H1 (cell line): ENCODE measurements at regions not wholly inside any gene's neighbourhood (a gene's known extent, or its start where the extent isn't known, plus 50 kb on each side); places are given as distances from the start of the nearest gene placed in this dataset.

Experiments
- CTCF ChIA-PET: fragments of 300-600 bp; sonication (Branson Sonifier 250); formaldehyde crosslinking; loops from one replicate; lab custom pipeline; 2021; ENCODE audit not compliant: partially characterized antibody; lab: Charles Lee
- POLR2A ChIA-PET: fragments of 300-600 bp; sonication (Branson Sonifier 250); formaldehyde crosslinking; loops from one replicate; lab custom pipeline; 2021; ENCODE audit warnings: inconsistent platforms; ENCODE audit not compliant: partially characterized antibody; lab: Charles Lee
- DNase-seq, 2 experiments: peaks; one replicate each; pipeline versions ENCODE4 v3.0.0 to v3.0.0-alpha.2; 2010 to 2022; ENCODE audit warnings: low spot score in 2 of 2, low read depth in 1 of 2, mixed read lengths in 1 of 2
- FAIRE-seq: peaks from 2 replicates; lab custom pipeline; 2011; peaks lifted over from hg19 to GRCh38; lab: Jason Lieb, UNC
- H2AFZ ChIP-seq: 2 replicates; pipeline ENCODE4 v1.8.1; 2012; ENCODE audit warnings: low read length, inconsistent platforms
- H2AK5ac ChIP-seq: 2 replicates; pipeline ENCODE4 v1.6.1; 2013; ENCODE audit warnings: low read depth, low read length
- H2BK120ac ChIP-seq: replicated peaks from 2 replicates; pipeline ENCODE3; 2013; ENCODE audit warnings: low read depth, low read length, inconsistent platforms
- H2BK12ac ChIP-seq: 2 replicates; pipeline ENCODE4 v1.6.1; 2013; ENCODE audit warnings: low read depth, low read length
- H2BK15ac ChIP-seq: 2 replicates; pipeline ENCODE4 v1.6.1; 2013; ENCODE audit warnings: low read length
- H2BK20ac ChIP-seq: 2 replicates; pipeline ENCODE4 v1.6.1; 2013; ENCODE audit warnings: low read length
- H2BK5ac ChIP-seq: 2 replicates; pipeline ENCODE4 v1.6.1; 2013; ENCODE audit warnings: low read depth, low read length
- H3K14ac ChIP-seq: 2 replicates; pipeline ENCODE4 v1.6.1; 2013; ENCODE audit warnings: inconsistent platforms; ENCODE audit not compliant: insufficient read length
- H3K18ac ChIP-seq: 2 replicates; pipeline ENCODE4 v1.6.1; 2013; ENCODE audit warnings: low read length; ENCODE audit errors: extremely low read depth
- H3K23ac ChIP-seq: 2 replicates; pipeline ENCODE4 v1.6.1; 2013; ENCODE audit warnings: inconsistent platforms; ENCODE audit not compliant: insufficient read length
- H3K23me2 ChIP-seq: 2 replicates; pipeline ENCODE4 v1.6.1; 2013; ENCODE audit warnings: low read depth, low read length
- H3K27ac ChIP-seq: 2 replicates; pipeline ENCODE4 v1.6.1; 2011; ENCODE audit warnings: low read depth, low read length, inconsistent platforms
- H3K27me3 ChIP-seq, 4 experiments: replicated peaks in 1 of 4; 1 replicate in 1 of 4; 2 replicates in 3 of 4; pipeline versions ENCODE4 v1.6.1 to v1.8.1; 2011 to 2013; ENCODE audit warnings: low read length in 3 of 4, mild to moderate bottlenecking in 3 of 4, inconsistent platforms in 2 of 4, mixed read lengths in 2 of 4, moderate library complexity in 1 of 4; ENCODE audit not compliant: control insufficient read depth in 3 of 4, insufficient read depth in 3 of 4; ENCODE audit errors: extremely low read depth in 1 of 4
- H3K36me3 ChIP-seq, 4 experiments: 2 replicates each; pipeline versions ENCODE4 v1.6.1 to v1.8.1; 2011 to 2013; ENCODE audit warnings: mild to moderate bottlenecking in 4 of 4, low read length in 3 of 4, moderate library complexity in 2 of 4, control low read depth in 1 of 4, inconsistent platforms in 1 of 4; ENCODE audit not compliant: insufficient read depth in 4 of 4, control insufficient read depth in 2 of 4
- H3K4ac ChIP-seq: replicated peaks from 2 replicates; pipeline ENCODE3; 2013; ENCODE audit warnings: low read length, low read depth, mixed read lengths, inconsistent platforms; ENCODE audit not compliant: insufficient read length
- H3K4me1 ChIP-seq, 4 experiments: replicated peaks in 1 of 4; 1 replicate in 1 of 4; 2 replicates in 3 of 4; pipeline versions ENCODE4 v1.6.1 to v1.8.1; 2011 to 2013; ENCODE audit warnings: low read length in 3 of 4, inconsistent platforms in 2 of 4, mixed read lengths in 1 of 4; ENCODE audit not compliant: insufficient read depth in 4 of 4, control insufficient read depth in 3 of 4
- H3K4me2 ChIP-seq, 2 experiments: 2 replicates each; pipeline versions ENCODE4 v1.6.1 to v1.8.1; 2011 to 2013; ENCODE audit warnings: low read depth in 2 of 2, low read length in 2 of 2, control low read depth in 1 of 2, inconsistent platforms in 1 of 2, mild to moderate bottlenecking in 1 of 2; ENCODE audit not compliant: insufficient read depth in 1 of 2
- H3K4me3 ChIP-seq, 4 experiments: fragments of 200-600, 300-600 bp in 1 of 4; sonication (generic), shearing (Covaris generic), sonication (Bioruptor Twin) in 1 of 4; 2 replicates each; pipeline versions ENCODE4 v1.5.1 to v1.8.1; 2011 to 2016; ENCODE audit warnings: low read length in 4 of 4, low read depth in 3 of 4, control low read depth in 2 of 4, inconsistent platforms in 2 of 4, mild to moderate bottlenecking in 2 of 4, mixed read lengths in 1 of 4, moderate library complexity in 1 of 4; ENCODE audit not compliant: insufficient read depth in 2 of 4; ENCODE audit errors: extremely low read depth in 1 of 4
- H3K56ac ChIP-seq: replicated peaks from 2 replicates; pipeline ENCODE3; 2013; ENCODE audit warnings: low read depth, mild to moderate bottlenecking, mixed read lengths, low read length, inconsistent platforms; ENCODE audit not compliant: insufficient read length
- H3K79me1 ChIP-seq: 2 replicates; pipeline ENCODE4 v1.6.1; 2013; ENCODE audit warnings: low read depth, low read length, control low read depth
- H3K79me2 ChIP-seq, 2 experiments: 2 replicates each; pipeline versions ENCODE4 v1.6.1 to v1.8.1; 2012 to 2013; ENCODE audit warnings: low read length in 2 of 2, mild to moderate bottlenecking in 2 of 2, inconsistent platforms in 1 of 2; ENCODE audit not compliant: insufficient read depth in 2 of 2, control insufficient read depth in 1 of 2
- H3K9ac ChIP-seq, 4 experiments: replicated peaks in 1 of 4; 1 replicate in 1 of 4; 2 replicates in 3 of 4; pipeline versions ENCODE4 v1.6.1 to v1.8.1; 2011 to 2013; ENCODE audit warnings: low read depth in 3 of 4, low read length in 3 of 4, control low read depth in 2 of 4, mild to moderate bottlenecking in 2 of 4, moderate library complexity in 2 of 4, inconsistent platforms in 1 of 4; ENCODE audit errors: extremely low read depth in 1 of 4
- H3K9me3 ChIP-seq, 2 experiments: 2 replicates each; pipeline versions ENCODE4 v1.6.1 to v1.8.1; 2012 to 2013; ENCODE audit warnings: mild to moderate bottlenecking in 2 of 2, moderate library complexity in 2 of 2, control low read depth in 1 of 2, inconsistent platforms in 1 of 2, low read depth in 1 of 2, low read length in 1 of 2, mixed read lengths in 1 of 2; ENCODE audit not compliant: insufficient read depth in 2 of 2
- H4K20me1 ChIP-seq, 2 experiments: replicated peaks in 1 of 2; 2 replicates each; pipeline versions ENCODE3 to v1.8.1; 2011 to 2013; ENCODE audit warnings: inconsistent platforms in 2 of 2, low read length in 2 of 2, mild to moderate bottlenecking in 1 of 2; ENCODE audit not compliant: insufficient read depth in 2 of 2, control insufficient read depth in 1 of 2
- H4K5ac ChIP-seq: 2 replicates; pipeline ENCODE4 v1.6.1; 2013; ENCODE audit warnings: low read length, low read depth, mixed read lengths, inconsistent platforms; ENCODE audit not compliant: insufficient read length
- H4K8ac ChIP-seq: 2 replicates; pipeline ENCODE4 v1.8.0; 2013; ENCODE audit warnings: mild to moderate bottlenecking, moderate library complexity, low read length, inconsistent platforms; ENCODE audit not compliant: insufficient read depth; ENCODE audit errors: extremely low read depth
- H4K91ac ChIP-seq: replicated peaks from 2 replicates; pipeline ENCODE3; 2013; ENCODE audit warnings: low read length, mixed read lengths, inconsistent platforms; ENCODE audit not compliant: insufficient read length
- CEBPB ChIP-seq: IDR thresholded peaks from 2 replicates; pipeline ENCODE4 v1.6.1; 2012; ENCODE audit warnings: low read depth, low read length
- GABPA ChIP-seq: IDR thresholded peaks from 2 replicates; pipeline ENCODE4 v1.6.1; 2011; ENCODE audit warnings: mild to moderate bottlenecking, low read length, moderate library complexity, borderline replicate concordance; ENCODE audit not compliant: insufficient read depth
- GTF2F1 ChIP-seq: IDR thresholded peaks from 2 replicates; pipeline ENCODE4 v1.6.1; 2012; ENCODE audit warnings: low read depth, low read length, improper control_type of control experiment, borderline replicate concordance
- JUND ChIP-seq: IDR thresholded peaks from 2 replicates; pipeline ENCODE4 v1.6.1; 2011; ENCODE audit warnings: mild to moderate bottlenecking, improper control_type of control experiment, low read length
- POLR2AphosphoS5 ChIP-seq: IDR thresholded peaks from 2 replicates; pipeline ENCODE4 v1.6.1; 2011; ENCODE audit warnings: low read depth, low read length
- TAF7 ChIP-seq: optimal IDR thresholded peaks from 2 replicates; pipeline ENCODE3; 2011; ENCODE audit warnings: low read depth, mild to moderate bottlenecking, inconsistent platforms, low read length, moderate library complexity, borderline replicate concordance
- WGBS, 2 experiments: shearing (Covaris generic) in 1 of 2; methylation state at CpG; one replicate each; pipeline versions ENCODE4 v1.1.6 to v1.1.7; 2013 to 2015; ENCODE audit warnings: low lambda C conversion rate in 2 of 2, mixed read lengths in 2 of 2, inconsistent platforms in 1 of 2, low coverage in 1 of 2, missing lambda C conversion rate in 1 of 2; ENCODE audit not compliant: insufficient replicate concordance in 2 of 2, insufficient coverage in 1 of 2, insufficient read length in 1 of 2; ENCODE audit errors: extremely low coverage in 1 of 2, missing lambda C conversion rate in 1 of 2; 5-methylcytosine and 5-hydroxymethylcytosine counted together

GRCh38 chr14:101334656-101335055 is 226.6 kb upstream of the DIO3 start:
- no peak overlapping the region for H3K23ac ChIP-seq
- no peaks in the 10 kb centered on the region for H4K20me1 ChIP-seq
- no peaks in the 10 kb centered on the region for H3K79me1 ChIP-seq
- peaks cover 0 to 1% (median 0%) of the 10 kb centered on the region in 4 experiments; a peak in 1 of 7 replicates for H3K27me3 ChIP-seq
- no peaks in the 10 kb centered on the region for H3K9me3 ChIP-seq
- no peak overlapping the region for H3K14ac ChIP-seq
- 93% methylated on average over 8 of the region's 9 CpGs; no CpG with 5 or more reads in 1 of the 2 experiments for WGBS, 2 experiments
- no peaks in the 10 kb centered on the region for H3K23me2 ChIP-seq
- no peak overlapping the region for H3K4me3 ChIP-seq
- H3K4me2 ChIP-seq: no peak overlapping the region
- no peak overlapping the region for H3K27ac ChIP-seq
- no peak overlapping the region for H2BK120ac ChIP-seq
- no peak overlapping the region for H2BK5ac ChIP-seq
- H3K4me1 ChIP-seq: peaks cover 0 to 2% (median 0%) of the 10 kb centered on the region in 4 experiments; a peak in 1 of 7 replicates
- POLR2A ChIA-PET: no interaction called here
- CTCF ChIA-PET: interaction anchor here (1.4 to 1.5 kb wide), 2 partner anchors 12 to 16 kb away, joined by 4 read pairs; no protein-coding TSS in a partner anchor
- H4K5ac ChIP-seq: no peak overlapping the region
- H2BK15ac ChIP-seq: no peak overlapping the region
- DNase-seq (peak in 1 of 2 experiments; percentile 8), FAIRE-seq (no peak)
- no peak overlapping the region for H3K18ac ChIP-seq
- H3K36me3 ChIP-seq: no peaks in the 10 kb centered on the region
- no peak overlapping the region for H2AFZ ChIP-seq
- H4K8ac ChIP-seq: no peak overlapping the region
- H2BK20ac ChIP-seq: no peak overlapping the region
- no peak overlapping the region for H2BK12ac ChIP-seq
- no peaks in the 10 kb centered on the region for H3K79me2 ChIP-seq
- H3K56ac ChIP-seq: no peak overlapping the region
- no peak overlapping the region for H2AK5ac ChIP-seq
- TF ChIP-seq CEBPB: no peak
- TF ChIP-seq GTF2F1: no peak
- no peak for TF ChIP-seq GABPA
- TF ChIP-seq JUND: no peak
- no peak for TF ChIP-seq POLR2AphosphoS5
- no peak for TF ChIP-seq TAF7
- no peak overlapping the region for H4K91ac ChIP-seq
- H3K4ac ChIP-seq: no peak overlapping the region
- H3K9ac ChIP-seq: no peak overlapping the region
